ENCODE measurements at regions not wholly inside any gene's neighbourhood (a gene's known extent, or its start where the extent isn't known, plus 50 kb on each side); places are given as distances from the start of the nearest gene placed in this dataset.

GRCh38 chr5:171595801-171596231 is 176.4 kb downstream of the FGF18 start:
- TF ChIP-seq CTCF (IDR thresholded peaks at IDR 0.05), result no peak
- TF ChIP-seq POLR2A (IDR thresholded peaks at IDR 0.05), result no peak

Data from ovary (tissue), 3 donors.